H9 (cell line): ENCODE measurements at regions not wholly inside any gene's neighbourhood (a gene's known extent, or its start where the extent isn't known, plus 50 kb on each side); places are given as distances from the start of the nearest gene placed in this dataset.

ENCODE experiments used
- DNase-seq: peaks from one replicate; pipeline ENCODE4 v3.0.0-alpha.2; 2017
- H2AFZ ChIP-seq: one replicate; pipeline ENCODE4 v1.6.1; 2013; ENCODE audit warnings: mild to moderate bottlenecking, low read length, control low read depth, moderate library complexity
- H2AK5ac ChIP-seq: 2 replicates; pipeline ENCODE4 v1.6.1; 2013; ENCODE audit warnings: low read length, control low read depth, mixed read lengths; ENCODE audit not compliant: insufficient read length
- H2BK120ac ChIP-seq: one replicate; pipeline ENCODE4 v1.6.1; 2013; ENCODE audit warnings: low read depth, mild to moderate bottlenecking, low read length, control low read depth, inconsistent platforms; ENCODE audit not compliant: poor library complexity, severe bottlenecking
- H2BK12ac ChIP-seq: 2 replicates; pipeline ENCODE4 v1.6.1; 2013; ENCODE audit warnings: low read length, control low read depth, mixed read lengths, low read depth; ENCODE audit not compliant: insufficient read length
- H2BK15ac ChIP-seq: 2 replicates; pipeline ENCODE4 v1.6.1; 2013; ENCODE audit warnings: low read depth, low read length, control low read depth
- H2BK20ac ChIP-seq: one replicate; pipeline ENCODE4 v1.6.1; 2013; ENCODE audit warnings: low read depth, mild to moderate bottlenecking, low read length, control low read depth, inconsistent platforms; ENCODE audit not compliant: poor library complexity, severe bottlenecking
- H2BK5ac ChIP-seq: 2 replicates; pipeline ENCODE4 v1.6.1; 2013; ENCODE audit warnings: low read length, control low read depth, mixed read lengths; ENCODE audit not compliant: insufficient read length
- H3K14ac ChIP-seq: 2 replicates; pipeline ENCODE4 v1.6.1; 2013; ENCODE audit warnings: low read length, control low read depth; ENCODE audit not compliant: insufficient read depth
- H3K18ac ChIP-seq: 2 replicates; pipeline ENCODE4 v1.6.1; 2013; ENCODE audit warnings: low read depth, mild to moderate bottlenecking, mixed read lengths, low read length, control low read depth; ENCODE audit not compliant: insufficient read length
- H3K23ac ChIP-seq: 2 replicates; pipeline ENCODE4 v1.6.1; 2013; ENCODE audit warnings: low read length, control low read depth, mixed read lengths, low read depth; ENCODE audit not compliant: insufficient read length
- H3K23me2 ChIP-seq: 2 replicates; pipeline ENCODE4 v1.6.1; 2013; ENCODE audit warnings: low read depth, mild to moderate bottlenecking, mixed read lengths, low read length, control low read depth; ENCODE audit not compliant: insufficient read length, poor library complexity, severe bottlenecking
- H3K27ac ChIP-seq: 2 replicates; pipeline ENCODE4 v1.5.1; 2013; ENCODE audit warnings: low read length, control low read depth, mixed read lengths, low read depth; ENCODE audit not compliant: insufficient read length
- H3K27me3 ChIP-seq: 2 replicates; pipeline ENCODE4 v1.6.1; 2013; ENCODE audit warnings: low read length, control low read depth, inconsistent platforms; ENCODE audit not compliant: insufficient read depth
- H3K4ac ChIP-seq: 2 replicates; pipeline ENCODE4 v1.6.1; 2013; ENCODE audit warnings: low read depth, mild to moderate bottlenecking, control low read depth, inconsistent platforms, low read length, moderate library complexity
- H3K4me1 ChIP-seq: 2 replicates; pipeline ENCODE4 v1.6.1; 2013; ENCODE audit warnings: low read length, control low read depth, inconsistent platforms; ENCODE audit not compliant: insufficient read depth
- H3K4me2 ChIP-seq: 2 replicates; pipeline ENCODE4 v1.6.1; 2013; ENCODE audit warnings: low read length, control low read depth, mixed read lengths; ENCODE audit not compliant: insufficient read length, insufficient read depth
- H3K56ac ChIP-seq: 2 replicates; pipeline ENCODE4 v1.6.1; 2013; ENCODE audit warnings: low read depth, mild to moderate bottlenecking, mixed read lengths, low read length, control low read depth; ENCODE audit not compliant: insufficient read length
- H3K79me1 ChIP-seq: 2 replicates; pipeline ENCODE4 v1.6.1; 2013; ENCODE audit warnings: low read depth, mild to moderate bottlenecking, moderate library complexity, low read length, control low read depth, inconsistent platforms; ENCODE audit not compliant: insufficient read depth, poor library complexity, severe bottlenecking
- H3K79me2 ChIP-seq: 2 replicates; pipeline ENCODE4 v1.6.1; 2013; ENCODE audit warnings: low read length, control low read depth, inconsistent platforms; ENCODE audit not compliant: insufficient read depth
- H3K9ac ChIP-seq: 2 replicates; pipeline ENCODE4 v1.6.1; 2013; ENCODE audit warnings: low read length, control low read depth, mixed read lengths; ENCODE audit not compliant: insufficient read length; ENCODE audit errors: extremely low read depth
- H3K9me3 ChIP-seq: one replicate; pipeline ENCODE4 v1.6.1; 2013; ENCODE audit warnings: low read depth, low read length, inconsistent platforms; ENCODE audit not compliant: control insufficient read depth
- H3T11ph ChIP-seq: one replicate; pipeline ENCODE4 v1.6.1; 2013; ENCODE audit warnings: mild to moderate bottlenecking, low read length, control low read depth, inconsistent platforms
- H4K20me1 ChIP-seq: one replicate; pipeline ENCODE4 v1.6.1; 2013; ENCODE audit not compliant: control insufficient read depth, insufficient read length, insufficient read depth
- H4K5ac ChIP-seq: 2 replicates; pipeline ENCODE4 v1.6.1; 2013; ENCODE audit warnings: low read depth, mild to moderate bottlenecking, mixed read lengths, low read length, control low read depth; ENCODE audit not compliant: insufficient read length
- H4K8ac ChIP-seq: replicated peaks from 2 replicates; pipeline ENCODE4 v1.6.1; 2013; ENCODE audit warnings: low read length, control low read depth, mixed read lengths, low read depth; ENCODE audit not compliant: insufficient read length
- H4K91ac ChIP-seq: 2 replicates; pipeline ENCODE4 v1.6.1; 2013; ENCODE audit warnings: low read depth, mild to moderate bottlenecking, moderate library complexity, mixed read lengths, low read length, control low read depth; ENCODE audit not compliant: insufficient read length
- H3K27ac Mint-ChIP-seq, 3 experiments: 2 replicates in 2 of 3; 3 replicates in 1 of 3; pipeline ENCODE4 v1.8.0; 2020 to 2021; ENCODE audit warnings: mixed read lengths in 3 of 3, mild to moderate bottlenecking in 1 of 3, moderate library complexity in 1 of 3
- H3K27me3 Mint-ChIP-seq: 2 replicates; pipeline ENCODE4 v1.8.0; 2021; ENCODE audit warnings: low read depth, mild to moderate bottlenecking, moderate library complexity, mixed read lengths
- H3K36me3 Mint-ChIP-seq, 3 experiments: 2 replicates in 2 of 3; 3 replicates in 1 of 3; pipeline ENCODE4 v1.8.0; 2020 to 2021; ENCODE audit warnings: low read depth in 3 of 3, mixed read lengths in 3 of 3; ENCODE audit not compliant: insufficient read depth in 1 of 3
- H3K4me1 Mint-ChIP-seq, 2 experiments: 2 replicates each; pipeline ENCODE4 v1.8.0; 2020; ENCODE audit warnings: mixed read lengths in 2 of 2
- H3K4me3 Mint-ChIP-seq, 2 experiments: 2 replicates in 1 of 2; 3 replicates in 1 of 2; pipeline ENCODE4 v1.8.0; 2020 to 2021; ENCODE audit warnings: mild to moderate bottlenecking in 2 of 2, mixed read lengths in 2 of 2, moderate library complexity in 1 of 2
- H3K9me3 Mint-ChIP-seq, 2 experiments: 2 replicates in 1 of 2; 3 replicates in 1 of 2; pipeline ENCODE4 v1.8.0; 2020; ENCODE audit warnings: mild to moderate bottlenecking in 2 of 2, mixed read lengths in 2 of 2, moderate library complexity in 1 of 2
- WGBS: extraction: QIAGEN DNeasy Blood & Tissue Kit; methylation state at CpG from one replicate; pipeline ENCODE4 v1.1.7; 2013; ENCODE audit warnings: missing lambda C conversion rate, low lambda C conversion rate, mixed read lengths; ENCODE audit not compliant: insufficient read length; ENCODE audit errors: extremely low coverage; 5-methylcytosine and 5-hydroxymethylcytosine counted together
- TF ChIP-seq, protein P1 (sequence below): fragments of 200-600 bp; sonication (generic); conservative IDR thresholded peaks from 3 replicates; pipeline ENCODE4 v1.8.0; 2021; ENCODE audit warnings: antibody characterized with exemption, mild to moderate bottlenecking

DNA sequence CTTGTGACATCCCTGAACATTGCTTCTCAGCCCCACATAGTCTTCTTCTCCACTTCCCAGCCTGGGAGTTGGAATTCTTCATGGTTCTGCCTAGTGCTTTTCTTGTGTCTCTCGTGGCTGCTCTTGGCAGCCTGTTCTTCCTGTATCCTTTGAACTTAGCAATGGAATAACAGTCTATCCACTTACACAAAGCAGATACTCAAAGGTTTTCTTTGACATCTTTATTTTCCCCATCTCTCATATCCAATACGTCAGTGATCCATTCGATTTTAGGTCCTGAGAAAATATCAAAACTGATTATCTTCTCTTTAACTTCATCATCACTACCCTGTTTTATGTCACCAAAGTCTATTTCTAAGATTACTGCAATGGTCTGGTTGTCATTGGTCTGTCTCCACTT is 1091.2 kb upstream of the PIK3C3 start:
- Histone ChIP-seq H3K56ac (no peak overlapping the region), H4K20me1 (no peaks in the 10 kb centered on the region), H3K9me3 (no peaks in the 10 kb centered on the region), H4K8ac (no peak overlapping the region), H3K14ac (no peak overlapping the region), H3K4me1 (no peaks in the 10 kb centered on the region), H3K79me1 (no peaks in the 10 kb centered on the region), H3K23ac (no peak overlapping the region), H2BK12ac (no peak overlapping the region), H4K91ac (no peak overlapping the region), H2AK5ac (no peak overlapping the region), H3K4ac (no peak overlapping the region), H3K27ac (no peak overlapping the region), H2BK20ac (no peak overlapping the region), H3K9ac (no peak overlapping the region), H3K4me2 (no peak overlapping the region), H2BK15ac (no peak overlapping the region), H2BK5ac (no peak overlapping the region), H3K18ac (no peak overlapping the region), H4K5ac (no peak overlapping the region), H2BK120ac (no peak overlapping the region), H3K27me3 (no peaks in the 10 kb centered on the region), H3K23me2 (no peaks in the 10 kb centered on the region), H3K79me2 (no peaks in the 10 kb centered on the region), H3T11ph (no peak overlapping the region), H2AFZ (no peak overlapping the region)
- TF ChIP-seq, protein P1, sequence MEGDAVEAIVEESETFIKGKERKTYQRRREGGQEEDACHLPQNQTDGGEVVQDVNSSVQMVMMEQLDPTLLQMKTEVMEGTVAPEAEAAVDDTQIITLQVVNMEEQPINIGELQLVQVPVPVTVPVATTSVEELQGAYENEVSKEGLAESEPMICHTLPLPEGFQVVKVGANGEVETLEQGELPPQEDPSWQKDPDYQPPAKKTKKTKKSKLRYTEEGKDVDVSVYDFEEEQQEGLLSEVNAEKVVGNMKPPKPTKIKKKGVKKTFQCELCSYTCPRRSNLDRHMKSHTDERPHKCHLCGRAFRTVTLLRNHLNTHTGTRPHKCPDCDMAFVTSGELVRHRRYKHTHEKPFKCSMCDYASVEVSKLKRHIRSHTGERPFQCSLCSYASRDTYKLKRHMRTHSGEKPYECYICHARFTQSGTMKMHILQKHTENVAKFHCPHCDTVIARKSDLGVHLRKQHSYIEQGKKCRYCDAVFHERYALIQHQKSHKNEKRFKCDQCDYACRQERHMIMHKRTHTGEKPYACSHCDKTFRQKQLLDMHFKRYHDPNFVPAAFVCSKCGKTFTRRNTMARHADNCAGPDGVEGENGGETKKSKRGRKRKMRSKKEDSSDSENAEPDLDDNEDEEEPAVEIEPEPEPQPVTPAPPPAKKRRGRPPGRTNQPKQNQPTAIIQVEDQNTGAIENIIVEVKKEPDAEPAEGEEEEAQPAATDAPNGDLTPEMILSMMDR, result no peak
- H3K27me3 Mint-ChIP-seq, result no peaks in the 10 kb centered on the region
- H3K4me3 Mint-ChIP-seq, result no peak overlapping the region
- no peaks in the 10 kb centered on the region for H3K9me3 Mint-ChIP-seq
- DNase-seq, result no peak
- H3K27ac Mint-ChIP-seq, result no peak overlapping the region
- peaks cover 0 to 8% of the 10 kb centered on the region in 2 experiments; a peak in 3 of 4 replicates for H3K4me1 Mint-ChIP-seq
- H3K36me3 Mint-ChIP-seq, result peaks cover 0 to 8% (median 0%) of the 10 kb centered on the region in 3 experiments; a peak in 2 of 7 replicates
- WGBS, result no CpG with 5 or more reads among the region's 3 CpGs
